Effector memory CD8-positive, alpha-beta T cell (primary cell): ENCODE measurements at regions not wholly inside any gene's neighbourhood (a gene's known extent, or its start where the extent isn't known, plus 50 kb on each side); places are given as distances from the start of the nearest gene placed in this dataset.

Source experiments
- ATAC-seq: fragments of 150-1000 bp; cut with Tn5 transposase; replicated peaks from 2 replicates; pipeline ENCODE4 v1.10.0; 2021; ENCODE audit warnings: mild to moderate bottlenecking, moderate library complexity
- DNase-seq, 3 experiments: peaks; one replicate each; pipeline ENCODE4 v3.0.0; 2021
- H3K27ac Mint-ChIP-seq, 2 donors: one replicate each; pipeline ENCODE4 v1.8.0; 2022; ENCODE audit warnings: mild to moderate bottlenecking in 2 of 2, mixed read lengths in 2 of 2, moderate library complexity in 2 of 2
- H3K27me3 Mint-ChIP-seq, 2 donors: one replicate each; pipeline ENCODE4 v1.8.0; 2022; ENCODE audit warnings: mixed read lengths in 2 of 2
- H3K36me3 Mint-ChIP-seq: one replicate; pipeline ENCODE4 v1.8.0; 2022; ENCODE audit warnings: mild to moderate bottlenecking, moderate library complexity, mixed read lengths; ENCODE audit not compliant: insufficient read depth
- H3K4me1 Mint-ChIP-seq, 2 donors: one replicate each; pipeline ENCODE4 v1.8.0; 2022; ENCODE audit warnings: low read depth in 2 of 2, mixed read lengths in 2 of 2
- H3K4me3 Mint-ChIP-seq, 2 donors: one replicate each; pipeline ENCODE4 v1.8.0; 2022; ENCODE audit warnings: mild to moderate bottlenecking in 2 of 2, mixed read lengths in 2 of 2, moderate library complexity in 2 of 2
- H3K9me3 Mint-ChIP-seq, 2 donors: one replicate each; pipeline ENCODE4 v1.8.0; 2022; ENCODE audit warnings: mixed read lengths in 2 of 2

DNA sequence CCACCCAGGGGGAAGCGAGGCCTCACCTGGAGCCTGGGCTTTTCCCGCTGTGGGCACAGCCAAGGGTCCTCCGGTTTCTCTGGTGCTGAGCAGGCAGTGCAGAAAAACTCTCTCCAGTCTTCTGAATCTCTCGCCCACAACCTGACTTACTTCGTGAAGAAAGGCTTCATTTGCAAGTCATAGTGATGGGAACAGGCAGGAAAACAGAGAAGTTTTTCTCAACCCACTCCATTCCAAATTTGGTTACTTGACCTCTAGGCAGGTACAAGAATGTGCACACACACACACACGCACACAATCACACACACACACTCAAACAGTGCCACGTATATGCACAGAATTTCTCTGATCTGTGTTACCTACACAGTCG, 524.5 kb downstream of the CD83 start:
- Mint-ChIP-seq H3K4me1 (peaks cover 4 to 9% of the 10 kb centered on the region in 2 donors), H3K9me3 (no peaks in the 10 kb centered on the region), H3K27ac (no peak overlapping the region), H3K27me3 (peaks cover 17 to 39% of the 10 kb centered on the region in 2 donors), H3K36me3 (peaks cover 3% of the 10 kb centered on the region), H3K4me3 (no peak overlapping the region)
- no peak for ATAC-seq
- no peak for DNase-seq

GRCh38 chr6:14642842-14643241, 525.3 kb downstream of the CD83 start:
- H3K27ac Mint-ChIP-seq: no peak overlapping the region
- no peaks in the 10 kb centered on the region for H3K9me3 Mint-ChIP-seq
- H3K4me3 Mint-ChIP-seq: no peak overlapping the region
- H3K36me3 Mint-ChIP-seq: peaks cover 3% of the 10 kb centered on the region
- ATAC-seq (no peak), DNase-seq (no peak)
- peaks cover 17 to 39% of the 10 kb centered on the region in 2 donors for H3K27me3 Mint-ChIP-seq
- H3K4me1 Mint-ChIP-seq: peaks cover 3 to 4% of the 10 kb centered on the region in 2 donors

DNA sequence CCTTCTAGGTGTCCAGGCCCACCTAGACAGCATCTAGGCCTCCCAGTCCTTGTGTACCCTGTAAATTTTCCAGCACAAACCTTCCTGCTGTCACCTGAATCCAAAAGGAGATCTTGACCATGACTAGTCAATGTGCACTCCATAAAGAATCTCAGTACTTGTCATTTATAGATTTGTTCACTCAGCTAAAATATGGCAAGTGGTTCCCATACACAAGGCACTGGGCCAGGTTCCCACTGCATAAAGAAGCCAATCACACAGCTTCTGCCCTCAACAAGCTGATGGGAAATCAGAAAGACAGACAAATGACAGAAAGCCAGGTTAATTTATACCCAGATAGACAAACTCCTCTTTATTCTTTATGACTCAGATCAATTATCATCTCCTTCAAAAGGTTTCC, 526.8 kb downstream of the CD83 start:
- peaks cover 0 to under 1% of the 10 kb centered on the region in 2 donors for H3K4me1 Mint-ChIP-seq
- H3K27me3 Mint-ChIP-seq: peaks cover 8 to 37% of the 10 kb centered on the region in 2 donors
- H3K9me3 Mint-ChIP-seq: no peaks in the 10 kb centered on the region
- H3K27ac Mint-ChIP-seq: no peak overlapping the region
- no peak overlapping the region for H3K4me3 Mint-ChIP-seq
- no peaks in the 10 kb centered on the region for H3K36me3 Mint-ChIP-seq
- ATAC-seq (no peak), DNase-seq (no peak)

GRCh38 chr6:14645221-14645620, 527.6 kb downstream of the CD83 start:
- Mint-ChIP-seq H3K4me3 (no peak overlapping the region), H3K27ac (no peak overlapping the region), H3K36me3 (no peaks in the 10 kb centered on the region), H3K27me3 (peaks cover 6 to 28% of the 10 kb centered on the region in 2 donors), H3K9me3 (no peaks in the 10 kb centered on the region), H3K4me1 (no peaks in the 10 kb centered on the region)
- no peak for DNase-seq
- ATAC-seq: no peak

- peaks cover under 1 to 22% of the 10 kb centered on the region in 2 donors for H3K27me3 Mint-ChIP-seq
- ATAC-seq: no peak
These were observed 528.3 kb downstream of the CD83 start for GRCh38 chr6:14645841-14646240.

DNA sequence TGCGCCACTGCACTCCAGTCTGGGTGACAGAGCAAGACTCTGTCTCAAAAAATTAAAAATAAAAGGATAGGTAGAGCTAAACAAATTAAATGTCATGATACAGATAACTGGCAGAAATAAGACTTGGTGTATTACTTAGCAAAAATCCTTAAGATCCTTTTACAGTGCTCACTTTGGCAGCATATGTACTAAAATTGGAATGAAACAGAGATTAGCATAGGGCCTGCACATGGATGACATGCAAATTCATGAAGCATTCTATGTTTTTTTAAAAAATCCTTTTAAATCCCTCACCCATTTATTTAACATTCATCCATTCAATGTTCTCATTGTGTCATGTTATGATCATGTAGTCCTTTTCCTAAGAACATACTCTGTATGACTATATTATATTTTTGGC, 528.8 kb downstream of the CD83 start:
- H3K36me3 Mint-ChIP-seq: no peaks in the 10 kb centered on the region
- H3K4me3 Mint-ChIP-seq: no peak overlapping the region
- no peak overlapping the region for H3K27ac Mint-ChIP-seq
- H3K4me1 Mint-ChIP-seq: no peaks in the 10 kb centered on the region
- DNase-seq (no peak), ATAC-seq (no peak)
- H3K9me3 Mint-ChIP-seq: no peaks in the 10 kb centered on the region
- peaks cover 0 to 20% of the 10 kb centered on the region in 2 donors for H3K27me3 Mint-ChIP-seq

More at GRCh38 chr6:14645841-14646240, 528.3 kb downstream of the CD83 start:
- Mint-ChIP-seq H3K9me3 (no peaks in the 10 kb centered on the region), H3K36me3 (no peaks in the 10 kb centered on the region), H3K4me1 (no peaks in the 10 kb centered on the region), H3K27ac (no peak overlapping the region), H3K4me3 (no peak overlapping the region)
- DNase-seq: no peak

DNA sequence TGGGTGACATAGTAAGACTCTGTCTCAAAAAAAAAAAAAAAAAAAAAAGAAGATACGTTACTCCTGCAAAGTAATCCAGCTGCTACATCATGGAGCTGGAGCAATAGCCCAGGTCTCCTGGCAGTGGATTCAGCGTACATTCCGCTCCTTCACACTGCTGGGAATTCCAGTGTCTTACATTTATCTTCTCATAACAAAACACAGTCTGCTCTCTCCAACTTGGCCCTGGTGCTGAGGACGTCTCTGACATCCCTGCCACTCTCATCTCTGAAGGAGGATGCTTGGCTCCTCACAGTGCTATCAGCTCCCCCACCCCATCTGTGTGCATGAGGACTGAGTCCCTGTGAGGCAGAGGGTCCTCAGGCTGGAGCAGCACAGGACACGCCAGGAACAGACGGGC, 529.8 kb downstream of the CD83 start:
- Mint-ChIP-seq H3K27me3 (peaks cover 0 to 27% of the 10 kb centered on the region in 2 donors), H3K27ac (no peak overlapping the region), H3K36me3 (no peaks in the 10 kb centered on the region), H3K9me3 (no peaks in the 10 kb centered on the region), H3K4me1 (no peaks in the 10 kb centered on the region), H3K4me3 (no peak overlapping the region)
- no peak for DNase-seq
- no peak for ATAC-seq

DNA sequence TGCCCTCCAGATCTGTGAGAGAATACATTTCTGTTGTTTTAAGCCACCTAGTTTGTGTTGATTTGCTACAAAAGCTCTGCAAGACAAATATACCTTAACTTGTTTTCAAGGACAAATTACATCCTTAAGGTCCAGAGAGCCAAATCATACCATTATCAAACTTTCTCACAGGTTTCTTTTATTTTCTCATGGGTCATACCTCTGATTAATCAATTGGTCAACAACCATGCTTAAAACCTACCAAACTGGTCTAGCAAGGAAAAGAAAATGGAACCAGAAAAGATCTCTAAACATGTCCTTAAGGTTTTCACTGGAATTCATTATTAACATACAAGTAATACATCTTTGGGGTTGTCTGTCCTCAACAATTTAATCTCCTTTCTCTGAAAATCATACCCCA, 535.0 kb downstream of the CD83 start:
- H3K9me3 Mint-ChIP-seq: no peaks in the 10 kb centered on the region
- no peaks in the 10 kb centered on the region for H3K36me3 Mint-ChIP-seq
- no peak overlapping the region for H3K4me3 Mint-ChIP-seq
- H3K4me1 Mint-ChIP-seq: peaks cover 0 to 14% of the 10 kb centered on the region in 2 donors
- DNase-seq (no peak), ATAC-seq (no peak)
- peaks cover 11 to 24% of the 10 kb centered on the region in 2 donors for H3K27me3 Mint-ChIP-seq
- no peak overlapping the region for H3K27ac Mint-ChIP-seq

DNA sequence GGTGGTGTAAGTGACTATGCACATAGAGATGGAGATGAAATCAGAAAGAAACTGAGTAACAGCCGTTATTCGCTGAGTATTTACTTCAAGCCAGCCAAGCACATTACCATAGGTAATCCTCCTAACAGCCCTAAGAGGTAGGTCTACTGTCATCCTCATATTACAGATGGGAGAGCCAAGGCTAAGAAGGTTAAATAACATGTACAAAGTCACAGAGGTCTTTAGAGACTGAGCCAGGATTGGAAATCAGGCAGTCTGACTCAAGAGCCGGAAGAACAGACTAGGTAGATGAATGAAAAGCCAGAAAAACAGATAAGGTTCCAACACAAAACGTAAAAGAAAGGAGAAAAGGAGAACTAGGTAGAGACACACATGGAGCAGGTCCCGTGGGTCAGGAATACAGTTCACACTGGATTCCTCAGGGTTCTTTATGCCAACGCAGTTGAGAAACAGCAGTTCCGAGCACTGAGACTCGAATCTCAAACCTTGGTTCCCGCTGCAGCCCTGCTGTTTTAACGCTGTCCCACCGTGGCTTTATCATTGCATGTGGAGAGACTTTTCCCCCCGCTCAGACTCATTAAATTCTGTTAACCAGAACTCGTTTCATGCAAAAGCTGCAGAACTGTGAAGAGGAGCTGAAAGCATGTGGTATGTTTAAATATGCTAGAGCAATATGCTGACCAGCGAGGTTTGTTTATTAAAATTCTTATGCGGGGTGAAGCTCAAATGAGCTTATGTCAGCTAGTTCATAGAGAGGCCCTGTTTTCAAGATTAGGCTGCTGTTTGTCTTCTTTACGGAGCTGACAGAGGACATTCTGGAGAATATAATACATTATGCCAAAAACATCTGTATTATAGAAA, 537.9 kb downstream of the CD83 start:
- Mint-ChIP-seq H3K27ac (peak overlapping the region; percentile 67 to 77), H3K4me1 (peaks cover 0 to 16% of the 10 kb centered on the region in 2 donors), H3K27me3 (peaks cover 18 to 24% of the 10 kb centered on the region in 2 donors), H3K36me3 (no peaks in the 10 kb centered on the region), H3K9me3 (no peaks in the 10 kb centered on the region), H3K4me3 (peak overlapping the region in 1 of 2 donors; percentile 22)
- ATAC-seq (no peak), DNase-seq (no peak)

DNA sequence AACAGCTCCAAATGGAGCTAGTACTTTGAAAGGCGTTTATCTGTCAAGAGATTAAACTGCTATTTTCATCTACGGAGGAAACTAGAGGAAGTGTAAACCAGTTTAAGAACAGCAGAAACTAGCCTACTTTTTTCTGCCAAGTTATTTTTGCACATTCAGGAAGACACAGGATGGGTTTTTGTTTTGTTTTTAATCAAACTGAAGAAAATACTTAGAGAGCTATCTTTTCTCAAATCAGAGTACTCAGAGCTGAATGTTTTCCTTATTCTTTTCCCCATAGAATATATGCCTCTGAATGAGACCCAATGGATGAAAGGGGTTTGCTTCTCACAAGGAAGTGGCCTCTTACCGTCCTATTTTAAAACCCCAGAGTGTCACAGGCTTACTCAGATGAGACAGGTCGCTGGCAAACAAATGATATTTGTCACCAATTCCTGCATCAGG, 538.5 kb downstream of the CD83 start:
- Mint-ChIP-seq H3K27me3 (peaks cover 18 to 24% of the 10 kb centered on the region in 2 donors), H3K9me3 (no peaks in the 10 kb centered on the region), H3K36me3 (no peaks in the 10 kb centered on the region), H3K27ac (peak overlapping the region; percentile 67 to 77), H3K4me3 (peak overlapping the region in 1 of 2 donors; percentile 22), H3K4me1 (peaks cover 0 to 16% of the 10 kb centered on the region in 2 donors)
- DNase-seq (no peak), ATAC-seq (peak; percentile 67)

DNA sequence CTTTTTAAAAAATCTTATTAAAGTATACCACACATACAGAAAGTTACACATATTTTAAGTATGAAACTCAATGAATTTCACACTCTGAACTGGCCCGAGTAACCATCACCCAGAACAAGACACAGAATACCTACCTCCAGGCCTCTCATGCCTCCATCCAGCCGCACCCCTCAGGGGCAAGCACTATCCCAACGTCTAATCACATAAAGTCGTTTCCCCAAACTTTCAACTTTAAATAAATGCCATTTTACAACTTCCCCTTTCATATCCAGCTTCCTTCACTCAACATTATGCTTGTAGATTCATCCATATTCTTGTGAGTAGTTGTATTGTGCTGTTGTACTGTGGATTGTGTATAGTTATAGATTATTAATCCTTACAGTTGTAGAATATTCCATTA, 539.1 kb downstream of the CD83 start:
- H3K9me3 Mint-ChIP-seq: no peaks in the 10 kb centered on the region
- peaks cover 0 to 16% of the 10 kb centered on the region in 2 donors for H3K4me1 Mint-ChIP-seq
- H3K36me3 Mint-ChIP-seq: no peaks in the 10 kb centered on the region
- H3K27ac Mint-ChIP-seq: peak overlapping the region in 1 of 2 donors; percentile 77
- H3K4me3 Mint-ChIP-seq: peak overlapping the region in 1 of 2 donors; percentile 22
- peaks cover 18 to 19% of the 10 kb centered on the region in 2 donors for H3K27me3 Mint-ChIP-seq
- DNase-seq (no peak), ATAC-seq (no peak)

GRCh38 chr6:14658030-14658429, 540.5 kb downstream of the CD83 start:
- no peak overlapping the region for H3K27ac Mint-ChIP-seq
- peaks cover 0 to 16% of the 10 kb centered on the region in 2 donors for H3K4me1 Mint-ChIP-seq
- peaks cover 9 to 18% of the 10 kb centered on the region in 2 donors for H3K27me3 Mint-ChIP-seq
- DNase-seq (no peak), ATAC-seq (no peak)
- H3K9me3 Mint-ChIP-seq: no peaks in the 10 kb centered on the region
- H3K36me3 Mint-ChIP-seq: no peaks in the 10 kb centered on the region
- no peak overlapping the region for H3K4me3 Mint-ChIP-seq

DNA sequence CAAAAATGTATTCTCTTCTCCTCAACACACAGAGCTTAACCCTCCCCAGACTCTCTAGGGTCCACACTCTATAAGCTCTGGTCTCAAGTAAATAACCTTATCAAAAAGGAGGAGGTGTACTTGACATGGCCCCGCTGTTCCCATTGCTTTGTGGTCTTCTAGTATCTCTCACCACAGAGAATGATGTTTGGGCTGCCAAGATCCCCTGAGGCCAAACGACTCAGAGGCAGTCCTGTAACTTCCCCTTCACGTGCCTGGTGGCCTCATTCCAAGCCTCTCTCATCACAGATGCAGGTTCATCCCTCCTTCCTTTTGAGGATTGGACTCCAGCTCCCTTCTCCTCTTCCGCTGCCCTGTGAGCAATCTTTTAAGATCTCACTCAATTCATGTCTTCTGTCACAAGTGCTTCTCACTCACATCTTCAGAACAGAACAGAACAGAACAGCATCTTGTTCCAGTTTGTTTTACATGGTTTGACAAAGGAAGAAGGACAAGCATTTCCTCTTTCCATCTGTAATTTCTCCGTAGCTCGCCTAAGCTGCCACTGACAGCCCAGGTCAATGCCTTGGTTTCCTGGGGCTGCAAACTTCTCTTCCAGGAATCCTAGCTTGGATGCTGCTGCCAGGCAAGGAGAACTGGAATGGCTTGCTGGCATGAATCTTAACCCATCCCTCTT, 541.5 kb downstream of the CD83 start:
- no peak overlapping the region for H3K27ac Mint-ChIP-seq
- DNase-seq: no peak
- H3K4me3 Mint-ChIP-seq: no peak overlapping the region
- ATAC-seq: no peak
- peaks cover 7 to 18% of the 10 kb centered on the region in 2 donors for H3K27me3 Mint-ChIP-seq
- no peaks in the 10 kb centered on the region for H3K9me3 Mint-ChIP-seq
- H3K36me3 Mint-ChIP-seq: peaks cover 3% of the 10 kb centered on the region
- H3K4me1 Mint-ChIP-seq: peaks cover 4 to 18% of the 10 kb centered on the region in 2 donors

GRCh38 chr6:14659841-14660240, 542.3 kb downstream of the CD83 start:
- H3K4me3 Mint-ChIP-seq: no peak overlapping the region
- peaks cover 11 to 24% of the 10 kb centered on the region in 2 donors for H3K4me1 Mint-ChIP-seq
- H3K27ac Mint-ChIP-seq: no peak overlapping the region
- H3K27me3 Mint-ChIP-seq: peaks cover 7 to 11% of the 10 kb centered on the region in 2 donors
- DNase-seq: no peak
- no peak for ATAC-seq
- H3K9me3 Mint-ChIP-seq: no peaks in the 10 kb centered on the region
- peaks cover 5% of the 10 kb centered on the region for H3K36me3 Mint-ChIP-seq
